ENCODE measurements at regions not wholly inside any gene's neighbourhood (a gene's known extent, or its start where the extent isn't known, plus 50 kb on each side); places are given as distances from the start of the nearest gene placed in this dataset.

- Histone ChIP-seq H3K14ac (ENCODE audit: low read length in 2 of 2) (no peak overlapping the region), H2AFZ (ENCODE audit: low read depth, low read length) (no peak overlapping the region), H4K8ac (ENCODE audit: low read length) (no peak overlapping the region), H2BK15ac (ENCODE audit: low read depth, poor library complexity, severe bottlenecking) (no peak overlapping the region), H3K23ac (ENCODE audit: low read length in 2 of 2) (no peak overlapping the region), H2BK120ac (ENCODE audit: low read depth, low read length) (no peak overlapping the region), H3K4me3 (ENCODE audit: insufficient read depth in 1 of 2, low read depth in 1 of 2, low read length in 2 of 2) (no peak overlapping the region), H3K18ac (ENCODE audit: low read depth in 1 of 2, low read length in 2 of 2) (no peak overlapping the region), H3K4me1 (ENCODE audit: control insufficient read depth, insufficient read depth, low read depth, low read length) (no peaks in the 10 kb centered on the region), H3K79me1 (replicated peaks; ENCODE audit: low read length, poor library complexity, severe bottlenecking) (no peaks in the 10 kb centered on the region), H3K36me3 (ENCODE audit: control insufficient read depth in 1 of 2, insufficient read depth in 2 of 2, low read depth in 1 of 2, low read length in 2 of 2) (no peaks in the 10 kb centered on the region), H3K27ac (ENCODE audit: low read length, poor library complexity, severe bottlenecking) (no peak overlapping the region), H2AK5ac (ENCODE audit: low read length, severe bottlenecking) (no peak overlapping the region), H3K4me2 (ENCODE audit: low read length, poor library complexity, severe bottlenecking) (no peak overlapping the region), H2BK12ac (ENCODE audit: low read length in 2 of 2) (no peak overlapping the region), H3K4ac (ENCODE audit: low read depth in 1 of 2, low read length in 2 of 2) (no peak overlapping the region), H4K91ac (ENCODE audit: low read length) (no peak overlapping the region), H3K9ac (ENCODE audit: low read length) (no peak overlapping the region), H2BK5ac (ENCODE audit: low read depth, low read length, poor library complexity, severe bottlenecking) (no peak overlapping the region), H3K27me3 (ENCODE audit: control insufficient read depth in 1 of 2, insufficient read depth in 1 of 2, low read length in 2 of 2) (no peaks in the 10 kb centered on the region), H3K9me3 (ENCODE audit: control insufficient read depth, low read length) (no peaks in the 10 kb centered on the region)
- peak; percentile 46 for DNase-seq
- no CpG with 5 or more reads among the region's 1 CpG for WGBS
These were observed 626.1 kb downstream of the DACH1 start for GRCh38 chr13:71240911-71241310.

- no peak overlapping the region for H3K18ac ChIP-seq (ENCODE audit: low read depth in 1 of 2, low read length in 2 of 2)
- no peak overlapping the region for H2BK15ac ChIP-seq (ENCODE audit: low read depth, poor library complexity, severe bottlenecking)
- H3K9me3 ChIP-seq (ENCODE audit: control insufficient read depth, low read length): no peaks in the 10 kb centered on the region
- no peak overlapping the region for H3K4ac ChIP-seq (ENCODE audit: low read depth in 1 of 2, low read length in 2 of 2)
- no peak overlapping the region for H3K4me2 ChIP-seq (ENCODE audit: low read length, poor library complexity, severe bottlenecking)
- no peaks in the 10 kb centered on the region for H3K27me3 ChIP-seq (ENCODE audit: control insufficient read depth in 1 of 2, insufficient read depth in 1 of 2, low read length in 2 of 2)
- no peak overlapping the region for H4K91ac ChIP-seq (ENCODE audit: low read length)
- no peak for DNase-seq
- H3K14ac ChIP-seq (ENCODE audit: low read length in 2 of 2): no peak overlapping the region
- H3K4me3 ChIP-seq (ENCODE audit: insufficient read depth in 1 of 2, low read depth in 1 of 2, low read length in 2 of 2): no peak overlapping the region
- WGBS: no CpG with 5 or more reads among the region's 3 CpGs
- H2AFZ ChIP-seq (ENCODE audit: low read depth, low read length): no peak overlapping the region
- H3K27ac ChIP-seq (ENCODE audit: low read length, poor library complexity, severe bottlenecking): no peak overlapping the region
- H3K23ac ChIP-seq (ENCODE audit: low read length in 2 of 2): no peak overlapping the region
- H2BK5ac ChIP-seq (ENCODE audit: low read depth, low read length, poor library complexity, severe bottlenecking): no peak overlapping the region
- no peak overlapping the region for H4K8ac ChIP-seq (ENCODE audit: low read length)
- no peaks in the 10 kb centered on the region for H3K36me3 ChIP-seq (ENCODE audit: control insufficient read depth in 1 of 2, insufficient read depth in 2 of 2, low read depth in 1 of 2, low read length in 2 of 2)
- no peak overlapping the region for H2BK120ac ChIP-seq (ENCODE audit: low read depth, low read length)
- no peaks in the 10 kb centered on the region for H3K79me1 ChIP-seq (replicated peaks; ENCODE audit: low read length, poor library complexity, severe bottlenecking)
- no peak overlapping the region for H2AK5ac ChIP-seq (ENCODE audit: low read length, severe bottlenecking)
- no peaks in the 10 kb centered on the region for H3K4me1 ChIP-seq (ENCODE audit: control insufficient read depth, insufficient read depth, low read depth, low read length)
- no peak overlapping the region for H2BK12ac ChIP-seq (ENCODE audit: low read length in 2 of 2)
- H3K9ac ChIP-seq (ENCODE audit: low read length): no peak overlapping the region
These were observed 629.7 kb downstream of the DACH1 start for GRCh38 chr13:71237332-71237731.

- Histone ChIP-seq H4K8ac (ENCODE audit: low read length) (no peak overlapping the region), H3K4ac (ENCODE audit: low read depth in 1 of 2, low read length in 2 of 2) (no peak overlapping the region), H2BK5ac (ENCODE audit: low read depth, low read length, poor library complexity, severe bottlenecking) (no peak overlapping the region), H3K4me1 (ENCODE audit: control insufficient read depth, insufficient read depth, low read depth, low read length) (no peaks in the 10 kb centered on the region), H2BK15ac (ENCODE audit: low read depth, poor library complexity, severe bottlenecking) (no peak overlapping the region), H2BK12ac (ENCODE audit: low read length in 2 of 2) (no peak overlapping the region), H3K4me2 (ENCODE audit: low read length, poor library complexity, severe bottlenecking) (no peak overlapping the region), H3K14ac (ENCODE audit: low read length in 2 of 2) (no peak overlapping the region), H2AK5ac (ENCODE audit: low read length, severe bottlenecking) (no peak overlapping the region), H3K9ac (ENCODE audit: low read length) (no peak overlapping the region), H2AFZ (ENCODE audit: low read depth, low read length) (no peak overlapping the region), H3K9me3 (ENCODE audit: control insufficient read depth, low read length) (no peaks in the 10 kb centered on the region), H3K36me3 (ENCODE audit: control insufficient read depth in 1 of 2, insufficient read depth in 2 of 2, low read depth in 1 of 2, low read length in 2 of 2) (no peaks in the 10 kb centered on the region), H3K27ac (ENCODE audit: low read length, poor library complexity, severe bottlenecking) (no peak overlapping the region), H3K23ac (ENCODE audit: low read length in 2 of 2) (no peak overlapping the region), H2BK120ac (ENCODE audit: low read depth, low read length) (no peak overlapping the region), H3K79me1 (replicated peaks; ENCODE audit: low read length, poor library complexity, severe bottlenecking) (no peaks in the 10 kb centered on the region), H4K91ac (ENCODE audit: low read length) (no peak overlapping the region), H3K4me3 (ENCODE audit: insufficient read depth in 1 of 2, low read depth in 1 of 2, low read length in 2 of 2) (no peak overlapping the region), H3K27me3 (ENCODE audit: control insufficient read depth in 1 of 2, insufficient read depth in 1 of 2, low read length in 2 of 2) (no peaks in the 10 kb centered on the region), H3K18ac (ENCODE audit: low read depth in 1 of 2, low read length in 2 of 2) (no peak overlapping the region)
- DNase-seq: no peak
- over 99% methylated on average over 5 of the region's 8 CpGs for WGBS
These were observed 647.1 kb downstream of the DACH1 start for GRCh38 chr13:71219698-71220415.

GRCh38 chr13:71218960-71219359 lies 648.0 kb downstream of the DACH1 start:
- Histone ChIP-seq H3K9me3 (ENCODE audit: control insufficient read depth, low read length) (no peaks in the 10 kb centered on the region), H2BK120ac (ENCODE audit: low read depth, low read length) (no peak overlapping the region), H3K79me1 (replicated peaks; ENCODE audit: low read length, poor library complexity, severe bottlenecking) (no peaks in the 10 kb centered on the region), H2BK5ac (ENCODE audit: low read depth, low read length, poor library complexity, severe bottlenecking) (no peak overlapping the region), H2BK12ac (ENCODE audit: low read length in 2 of 2) (no peak overlapping the region), H3K4me2 (ENCODE audit: low read length, poor library complexity, severe bottlenecking) (no peak overlapping the region), H3K27me3 (ENCODE audit: control insufficient read depth in 1 of 2, insufficient read depth in 1 of 2, low read length in 2 of 2) (no peaks in the 10 kb centered on the region), H2BK15ac (ENCODE audit: low read depth, poor library complexity, severe bottlenecking) (no peak overlapping the region), H4K8ac (ENCODE audit: low read length) (no peak overlapping the region), H2AK5ac (ENCODE audit: low read length, severe bottlenecking) (no peak overlapping the region), H4K91ac (ENCODE audit: low read length) (no peak overlapping the region), H3K36me3 (ENCODE audit: control insufficient read depth in 1 of 2, insufficient read depth in 2 of 2, low read depth in 1 of 2, low read length in 2 of 2) (no peaks in the 10 kb centered on the region), H3K18ac (ENCODE audit: low read depth in 1 of 2, low read length in 2 of 2) (no peak overlapping the region), H3K14ac (ENCODE audit: low read length in 2 of 2) (no peak overlapping the region), H3K27ac (ENCODE audit: low read length, poor library complexity, severe bottlenecking) (no peak overlapping the region), H2AFZ (ENCODE audit: low read depth, low read length) (no peak overlapping the region), H3K9ac (ENCODE audit: low read length) (no peak overlapping the region), H3K23ac (ENCODE audit: low read length in 2 of 2) (no peak overlapping the region), H3K4me3 (ENCODE audit: insufficient read depth in 1 of 2, low read depth in 1 of 2, low read length in 2 of 2) (no peak overlapping the region), H3K4ac (ENCODE audit: low read depth in 1 of 2, low read length in 2 of 2) (no peak overlapping the region), H3K4me1 (ENCODE audit: control insufficient read depth, insufficient read depth, low read depth, low read length) (no peaks in the 10 kb centered on the region)
- WGBS: 59% methylated on average over 2 of the region's 3 CpGs
- no peak for DNase-seq
